Stimulated activated CD8-positive, alpha-beta memory T cell treated with anti-CD3 and anti-CD28 coated beads, Interleukin-15, amount 100 ng/mL, for 48 hours (primary cell): ENCODE measurements at regions not wholly inside any gene's neighbourhood (a gene's known extent, or its start where the extent isn't known, plus 50 kb on each side); places are given as distances from the start of the nearest gene placed in this dataset.

ENCODE experiments used
- DNase-seq, 2 donors: peaks; one replicate each; pipeline ENCODE4 v3.0.0-alpha.2; 2020; ENCODE audit warnings: low read depth in 2 of 2

GRCh38 chr10:8596929-8597472, 542.5 kb downstream of the GATA3 start:
- no peak for DNase-seq

- DNase-seq = no peak
Measured at GRCh38 chr10:8600192-8600591, 545.7 kb downstream of the GATA3 start.

- DNase-seq = no peak
Measured at GRCh38 chr10:8602821-8603220, 548.3 kb downstream of the GATA3 start.

GRCh38 chr10:8614054-8614565, 559.6 kb downstream of the GATA3 start:
- no peak for DNase-seq

- DNase-seq = no peak
Measured at GRCh38 chr10:8615118-8615517, 560.6 kb downstream of the GATA3 start.

DNA sequence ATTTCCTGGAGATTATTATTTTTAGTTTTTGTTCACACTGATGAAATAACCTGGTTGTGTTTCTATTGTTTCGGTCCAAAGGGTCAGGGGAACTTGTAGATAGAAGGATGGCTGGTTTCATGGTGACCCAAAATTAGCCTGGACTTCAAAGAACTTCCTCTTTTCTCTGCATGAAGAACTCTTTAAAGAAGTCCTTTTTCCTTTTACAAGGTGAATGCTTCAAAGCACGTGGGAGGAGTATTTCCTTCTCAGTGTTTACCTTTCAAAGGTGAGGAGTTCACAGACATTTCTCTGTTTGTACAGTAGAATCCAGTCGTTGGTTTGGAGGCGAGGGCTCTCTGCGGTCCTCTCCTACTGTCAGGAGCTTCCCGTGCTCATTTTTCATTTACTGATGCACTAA, 561.7 kb downstream of the GATA3 start:
- no peak for DNase-seq

GRCh38 chr10:8617792-8618191, 563.3 kb downstream of the GATA3 start:
- DNase-seq = no peak

- DNase-seq = no peak
Measured at GRCh38 chr10:8618834-8619233, 564.3 kb downstream of the GATA3 start.

- DNase-seq = no peak
Measured at GRCh38 chr10:8628351-8628750, 573.9 kb downstream of the GATA3 start.

- no peak for DNase-seq
Measured at GRCh38 chr10:8633909-8634308, 579.4 kb downstream of the GATA3 start.

DNA sequence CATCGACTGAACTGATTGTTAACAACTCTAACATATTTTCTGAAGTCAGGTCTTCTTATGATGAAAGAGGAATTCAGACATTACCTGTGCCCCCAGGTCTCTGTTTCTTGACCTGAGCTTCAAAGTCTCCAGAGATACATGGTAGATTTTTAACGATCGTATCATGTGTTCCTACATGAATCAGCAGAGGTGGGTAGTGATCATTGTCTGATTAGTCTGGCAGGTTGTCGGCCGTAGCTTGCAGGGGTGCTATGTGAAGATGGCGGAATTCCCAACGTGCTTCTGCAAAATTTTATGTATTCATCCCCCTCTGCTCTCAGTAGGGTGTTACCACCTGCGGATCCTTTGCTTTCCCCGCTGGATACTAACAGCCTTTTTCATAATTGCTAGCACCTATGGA, 581.9 kb downstream of the GATA3 start:
- DNase-seq = no peak

GRCh38 chr10:8637640-8638039, 583.2 kb downstream of the GATA3 start:
- no peak for DNase-seq

GRCh38 chr10:8638088-8638672, 583.7 kb downstream of the GATA3 start:
- no peak for DNase-seq

DNA sequence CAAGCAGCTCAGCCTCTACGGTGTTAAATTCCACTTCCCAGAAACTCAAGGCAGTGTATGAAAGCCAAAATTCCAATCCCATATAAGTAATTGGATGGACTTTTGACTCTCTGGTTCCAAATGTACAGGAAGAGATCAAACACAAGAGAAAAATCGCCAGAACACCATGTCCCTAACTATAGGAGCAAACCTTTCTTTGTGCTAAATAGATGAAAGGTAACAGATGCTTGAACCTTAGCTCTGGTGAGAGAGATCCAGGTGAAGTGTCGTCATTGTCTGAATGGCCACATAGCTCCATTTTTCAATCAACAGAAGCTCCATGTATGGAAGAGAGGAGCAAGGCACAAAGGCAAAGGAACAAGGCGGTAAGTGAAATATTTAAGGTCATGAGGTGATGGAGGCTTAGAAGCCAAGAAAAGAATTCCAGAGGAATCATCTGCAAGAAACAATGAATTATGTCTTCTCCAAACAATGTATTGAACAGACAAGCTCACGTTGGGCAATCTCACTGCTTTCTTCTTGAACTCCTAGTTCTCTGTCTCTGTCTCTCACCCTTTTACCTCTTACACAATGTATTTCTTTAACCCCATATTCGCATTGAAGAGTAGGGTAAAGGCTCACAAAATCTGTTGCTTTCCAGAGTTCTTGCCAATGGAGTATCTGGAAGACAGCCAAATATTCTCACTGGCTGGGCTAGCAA, 585.1 kb downstream of the GATA3 start:
- no peak for DNase-seq

GRCh38 chr10:8640301-8640700, 585.8 kb downstream of the GATA3 start:
- no peak for DNase-seq

- DNase-seq = no peak
Measured at GRCh38 chr10:8640878-8641277, 586.4 kb downstream of the GATA3 start.

GRCh38 chr10:8656261-8656660, 601.8 kb downstream of the GATA3 start:
- DNase-seq = no peak

DNA sequence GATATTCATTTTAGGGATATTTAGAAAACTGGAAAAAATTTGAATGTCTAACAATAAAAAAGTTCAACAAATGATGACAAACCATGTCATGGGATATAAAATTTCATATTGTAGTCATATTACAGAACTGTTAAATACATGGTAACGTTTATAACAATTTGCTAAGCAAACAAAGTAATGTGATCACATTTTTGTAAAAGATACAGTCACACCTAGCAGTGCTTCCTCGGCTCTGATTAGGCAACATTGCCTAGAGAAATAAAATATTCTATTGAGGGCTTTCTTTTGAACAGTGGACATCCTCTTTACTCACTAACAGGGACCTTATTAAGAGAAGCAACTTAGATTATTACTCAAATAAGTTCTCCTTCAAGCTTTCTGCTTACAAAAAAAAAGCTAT, 605.5 kb downstream of the GATA3 start:
- DNase-seq = no peak

DNA sequence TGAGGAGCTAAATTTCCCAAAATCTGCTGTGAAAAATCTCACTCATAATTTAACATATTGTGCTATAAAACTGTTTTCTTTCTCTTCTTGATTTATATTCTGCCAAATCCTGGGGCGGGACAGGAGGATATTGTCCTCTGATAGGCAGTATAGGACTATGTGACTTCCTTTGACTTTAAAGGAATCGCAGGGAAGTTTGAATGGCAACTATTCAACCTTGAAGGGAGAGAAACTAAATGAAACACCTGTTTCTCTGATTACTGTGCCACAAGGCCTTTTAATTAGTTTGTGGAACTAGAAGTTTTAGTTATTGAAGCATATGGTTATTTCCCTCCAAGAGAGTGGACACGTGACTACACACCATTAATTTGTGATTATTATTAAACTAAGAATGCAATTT, 607.4 kb downstream of the GATA3 start:
- DNase-seq = no peak

- no peak for DNase-seq
Measured at GRCh38 chr10:8663131-8663530, 608.6 kb downstream of the GATA3 start.

- DNase-seq = no peak
Measured at GRCh38 chr10:8665322-8665721, 610.8 kb downstream of the GATA3 start.

- DNase-seq = no peak
Measured at GRCh38 chr10:8670461-8670860, 616.0 kb downstream of the GATA3 start.

DNA sequence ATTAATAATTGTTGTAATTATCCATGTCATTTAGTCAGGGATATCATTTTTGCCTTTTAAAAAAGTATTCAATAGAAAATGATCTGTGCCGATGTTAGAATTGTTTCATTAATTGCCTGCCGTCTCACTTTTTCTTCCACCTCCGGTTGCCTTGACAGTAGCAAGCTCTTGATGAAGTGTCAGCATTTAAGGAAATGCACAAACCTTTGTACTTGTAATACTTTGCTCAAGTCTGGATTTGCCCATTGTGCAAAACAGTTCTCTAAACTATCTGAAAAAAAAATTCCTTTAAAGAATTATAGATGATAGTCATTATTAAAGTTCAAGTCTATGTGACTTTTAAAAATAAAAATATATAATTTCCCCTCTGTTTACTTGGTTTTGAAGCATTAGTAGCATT, 619.7 kb downstream of the GATA3 start:
- no peak for DNase-seq
